ENCODE measurements at regions not wholly inside any gene's neighbourhood (a gene's known extent, or its start where the extent isn't known, plus 50 kb on each side); places are given as distances from the start of the nearest gene placed in this dataset.

DNA sequence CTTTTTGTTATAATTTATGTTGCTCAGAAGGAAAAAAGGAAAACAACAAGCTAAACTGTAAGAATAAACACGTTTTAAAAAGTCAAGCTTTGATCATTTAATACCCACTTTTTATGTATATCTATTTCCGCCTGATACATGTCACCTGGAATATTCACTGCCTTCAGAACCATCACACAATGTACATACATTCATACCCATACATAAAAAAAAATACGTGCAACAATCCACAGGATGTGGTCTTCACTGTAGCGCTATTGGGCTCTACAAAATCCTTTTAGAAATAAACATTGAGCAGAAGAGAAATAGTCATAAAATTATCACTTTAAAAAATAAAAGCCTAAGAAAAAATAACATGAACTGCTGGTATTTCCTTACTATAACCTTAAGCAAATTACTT lies 1078.9 kb upstream of the LRRTM3 start:
- Histone ChIP-seq H3K36me3 (ENCODE audit: insufficient read depth, low read length) (no peaks in the 10 kb centered on the region), H3K4me2 (ENCODE audit: low read length) (no peak overlapping the region), H3K9me2 (ENCODE audit: low read depth, low read length) (no peaks in the 10 kb centered on the region), H3K9ac (ENCODE audit: low read length) (no peak overlapping the region), H4K20me1 (ENCODE audit: insufficient read depth, low read length) (no peaks in the 10 kb centered on the region), H3K9me3 (ENCODE audit: low read length) (no peaks in the 10 kb centered on the region), H3K79me2 (ENCODE audit: insufficient read depth, low read length) (no peaks in the 10 kb centered on the region), H3K27ac (ENCODE audit: low read depth, low read length, poor library complexity, severe bottlenecking) (no peak overlapping the region), H3K4me3 (ENCODE audit: low read depth, low read length, poor library complexity, severe bottlenecking) (no peak overlapping the region), H2AFZ (ENCODE audit: low read length) (no peak overlapping the region), H3K4me1 (ENCODE audit: insufficient read depth, low read length, severe bottlenecking) (no peaks in the 10 kb centered on the region), H3F3A (ENCODE audit: insufficient read depth, low read length) (no peaks in the 10 kb centered on the region), H3K27me3 (ENCODE audit: insufficient read depth, low read length) (no peaks in the 10 kb centered on the region)
- no peak for TF ChIP-seq EZH2 (IDR thresholded peaks at IDR 0.05; ENCODE audit: borderline replicate concordance, low read length)
- TF ChIP-seq, protein P1, sequence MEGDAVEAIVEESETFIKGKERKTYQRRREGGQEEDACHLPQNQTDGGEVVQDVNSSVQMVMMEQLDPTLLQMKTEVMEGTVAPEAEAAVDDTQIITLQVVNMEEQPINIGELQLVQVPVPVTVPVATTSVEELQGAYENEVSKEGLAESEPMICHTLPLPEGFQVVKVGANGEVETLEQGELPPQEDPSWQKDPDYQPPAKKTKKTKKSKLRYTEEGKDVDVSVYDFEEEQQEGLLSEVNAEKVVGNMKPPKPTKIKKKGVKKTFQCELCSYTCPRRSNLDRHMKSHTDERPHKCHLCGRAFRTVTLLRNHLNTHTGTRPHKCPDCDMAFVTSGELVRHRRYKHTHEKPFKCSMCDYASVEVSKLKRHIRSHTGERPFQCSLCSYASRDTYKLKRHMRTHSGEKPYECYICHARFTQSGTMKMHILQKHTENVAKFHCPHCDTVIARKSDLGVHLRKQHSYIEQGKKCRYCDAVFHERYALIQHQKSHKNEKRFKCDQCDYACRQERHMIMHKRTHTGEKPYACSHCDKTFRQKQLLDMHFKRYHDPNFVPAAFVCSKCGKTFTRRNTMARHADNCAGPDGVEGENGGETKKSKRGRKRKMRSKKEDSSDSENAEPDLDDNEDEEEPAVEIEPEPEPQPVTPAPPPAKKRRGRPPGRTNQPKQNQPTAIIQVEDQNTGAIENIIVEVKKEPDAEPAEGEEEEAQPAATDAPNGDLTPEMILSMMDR (IDR thresholded peaks at IDR 0.05; ENCODE audit: low read length), result no peak

DNA sequence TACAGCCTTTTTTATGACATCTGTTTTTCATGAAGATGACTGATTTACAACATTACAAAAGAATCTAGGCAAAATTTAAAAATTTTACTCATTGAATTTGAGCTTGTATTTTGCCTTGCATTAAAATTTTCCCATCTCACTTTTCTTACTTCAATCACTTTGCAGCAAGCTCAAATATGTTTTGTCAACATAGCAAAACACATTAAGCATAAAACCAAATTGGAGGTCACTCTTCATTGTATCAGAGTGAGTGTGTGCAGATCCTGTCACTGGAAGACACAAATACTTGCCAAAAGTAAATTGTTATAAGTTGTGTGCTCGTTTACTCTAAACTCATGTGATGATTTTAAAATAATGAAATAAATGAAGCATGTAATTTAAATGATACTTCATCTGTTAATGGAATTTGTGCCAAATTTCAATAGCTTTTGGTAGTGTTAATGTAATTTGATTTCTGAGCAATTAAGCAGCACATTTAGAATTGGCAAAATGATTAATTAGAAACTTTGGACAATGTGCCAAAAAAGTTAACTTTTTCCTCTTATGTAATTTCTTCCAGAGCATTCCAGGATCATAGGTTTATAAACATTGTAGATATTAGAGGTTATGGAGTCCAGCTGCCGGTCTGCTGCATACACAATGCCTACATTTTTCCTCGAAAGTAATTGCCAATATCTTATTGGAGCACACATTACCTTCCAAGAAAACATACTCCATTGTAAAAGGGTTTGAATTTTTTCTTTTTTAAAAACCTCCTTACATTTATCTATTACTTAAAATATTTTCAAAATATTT lies 1078.2 kb upstream of the LRRTM3 start:
- H3F3A ChIP-seq (ENCODE audit: insufficient read depth, low read length), result no peaks in the 10 kb centered on the region
- no peaks in the 10 kb centered on the region for H3K9me2 ChIP-seq (ENCODE audit: low read depth, low read length)
- H3K4me3 ChIP-seq (ENCODE audit: low read depth, low read length, poor library complexity, severe bottlenecking), result no peak overlapping the region
- no peak overlapping the region for H3K27ac ChIP-seq (ENCODE audit: low read depth, low read length, poor library complexity, severe bottlenecking)
- H3K36me3 ChIP-seq (ENCODE audit: insufficient read depth, low read length), result no peaks in the 10 kb centered on the region
- H3K79me2 ChIP-seq (ENCODE audit: insufficient read depth, low read length), result no peaks in the 10 kb centered on the region
- no peaks in the 10 kb centered on the region for H3K9me3 ChIP-seq (ENCODE audit: low read length)
- H3K9ac ChIP-seq (ENCODE audit: low read length), result no peak overlapping the region
- no peak overlapping the region for H2AFZ ChIP-seq (ENCODE audit: low read length)
- H3K27me3 ChIP-seq (ENCODE audit: insufficient read depth, low read length), result no peaks in the 10 kb centered on the region
- TF ChIP-seq EZH2 (IDR thresholded peaks at IDR 0.05; ENCODE audit: borderline replicate concordance, low read length), result no peak
- TF ChIP-seq, protein P1 (IDR thresholded peaks at IDR 0.05; ENCODE audit: low read length), result no peak
- no peaks in the 10 kb centered on the region for H3K4me1 ChIP-seq (ENCODE audit: insufficient read depth, low read length, severe bottlenecking)
- no peak overlapping the region for H3K4me2 ChIP-seq (ENCODE audit: low read length)
- no peaks in the 10 kb centered on the region for H4K20me1 ChIP-seq (ENCODE audit: insufficient read depth, low read length)

DNA sequence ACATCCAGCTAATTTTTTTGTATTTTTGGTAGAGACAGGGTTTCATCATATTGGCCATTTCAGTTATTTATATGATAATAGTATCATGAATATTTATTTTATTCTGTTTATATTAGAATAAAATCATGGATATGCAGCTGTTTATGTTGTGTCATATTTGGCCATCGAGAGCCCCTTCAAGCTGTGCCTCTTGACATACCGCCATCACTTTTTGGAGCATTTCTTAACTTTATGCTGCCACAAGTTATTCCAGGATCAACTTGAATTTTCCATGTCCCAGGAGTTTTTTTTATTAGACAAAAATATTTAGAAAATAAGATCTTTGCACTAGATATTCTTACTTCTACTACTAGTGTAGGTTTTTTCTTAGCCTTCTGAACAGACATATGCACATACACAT lies 1067.0 kb upstream of the LRRTM3 start:
- no peaks in the 10 kb centered on the region for H3K36me3 ChIP-seq (ENCODE audit: insufficient read depth, low read length)
- no peak overlapping the region for H3K4me3 ChIP-seq (ENCODE audit: low read depth, low read length, poor library complexity, severe bottlenecking)
- H3K27me3 ChIP-seq (ENCODE audit: insufficient read depth, low read length), result no peaks in the 10 kb centered on the region
- no peak for TF ChIP-seq EZH2 (IDR thresholded peaks at IDR 0.05; ENCODE audit: borderline replicate concordance, low read length)
- TF ChIP-seq, protein P1 (IDR thresholded peaks at IDR 0.05; ENCODE audit: low read length), result no peak
- no peaks in the 10 kb centered on the region for H3K9me2 ChIP-seq (ENCODE audit: low read depth, low read length)
- no peak overlapping the region for H3K9ac ChIP-seq (ENCODE audit: low read length)
- no peaks in the 10 kb centered on the region for H3K9me3 ChIP-seq (ENCODE audit: low read length)
- no peak overlapping the region for H2AFZ ChIP-seq (ENCODE audit: low read length)
- H4K20me1 ChIP-seq (ENCODE audit: insufficient read depth, low read length), result no peaks in the 10 kb centered on the region
- H3K4me1 ChIP-seq (ENCODE audit: insufficient read depth, low read length, severe bottlenecking), result no peaks in the 10 kb centered on the region
- H3K27ac ChIP-seq (ENCODE audit: low read depth, low read length, poor library complexity, severe bottlenecking), result no peak overlapping the region
- no peak overlapping the region for H3K4me2 ChIP-seq (ENCODE audit: low read length)
- no peaks in the 10 kb centered on the region for H3K79me2 ChIP-seq (ENCODE audit: insufficient read depth, low read length)
- no peaks in the 10 kb centered on the region for H3F3A ChIP-seq (ENCODE audit: insufficient read depth, low read length)
